ENCODE measurements at regions not wholly inside any gene's neighbourhood (a gene's known extent, or its start where the extent isn't known, plus 50 kb on each side); places are given as distances from the start of the nearest gene placed in this dataset.

DNA sequence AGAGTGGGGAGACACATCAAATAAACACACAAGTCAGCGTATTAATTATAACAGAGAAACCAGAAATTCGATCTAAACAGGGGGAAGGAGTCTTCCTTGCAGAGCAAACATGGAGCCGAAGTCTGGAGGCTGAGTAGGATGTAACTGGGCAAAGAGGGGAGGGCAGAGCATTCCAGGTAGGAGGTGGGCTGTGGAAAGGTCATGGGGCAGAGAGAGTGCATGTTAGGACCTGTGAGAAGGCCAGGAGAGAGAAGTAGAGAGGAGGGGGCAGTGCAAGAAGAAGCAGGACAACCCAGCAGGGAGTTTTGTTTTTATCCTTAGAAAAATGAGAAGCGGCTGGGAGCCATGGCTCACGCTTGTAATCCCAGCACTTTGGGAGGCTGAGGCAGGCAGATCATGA lies 130.8 kb upstream of the GPR26 start:
- no peak for DNase-seq

DNA sequence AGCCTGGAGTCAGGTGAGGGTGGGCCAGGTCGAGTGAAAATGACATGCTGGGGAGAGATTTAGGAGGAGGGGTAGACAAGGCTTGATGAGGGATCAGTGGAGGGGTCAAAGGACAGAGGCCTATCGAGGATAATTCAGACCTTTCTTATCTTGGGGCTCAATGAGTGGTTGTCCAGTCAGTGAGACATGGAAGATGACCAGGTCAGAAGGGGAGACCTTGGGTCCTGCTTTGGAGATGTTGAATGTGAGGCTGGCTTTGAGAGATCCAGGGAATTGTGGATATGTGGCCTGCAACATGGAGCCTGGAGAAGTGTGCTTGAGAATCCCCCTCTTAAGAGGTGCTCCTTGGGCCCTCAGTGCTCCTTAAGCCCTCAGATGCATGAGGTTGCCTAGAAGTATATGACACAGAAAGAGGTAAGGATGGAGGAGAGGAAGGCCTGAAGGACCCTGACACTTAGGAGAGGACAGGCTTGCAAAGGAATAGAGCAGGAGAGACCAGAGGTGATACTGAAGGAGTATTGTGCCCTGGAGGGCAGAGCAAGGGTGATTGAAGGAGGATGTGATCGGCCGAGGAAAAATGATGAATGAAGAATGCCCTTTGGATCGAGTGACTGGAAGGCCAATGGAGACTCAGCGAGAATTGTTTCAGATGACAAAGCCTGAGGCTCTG lies 129.8 kb upstream of the GPR26 start:
- no peak for DNase-seq

DNA sequence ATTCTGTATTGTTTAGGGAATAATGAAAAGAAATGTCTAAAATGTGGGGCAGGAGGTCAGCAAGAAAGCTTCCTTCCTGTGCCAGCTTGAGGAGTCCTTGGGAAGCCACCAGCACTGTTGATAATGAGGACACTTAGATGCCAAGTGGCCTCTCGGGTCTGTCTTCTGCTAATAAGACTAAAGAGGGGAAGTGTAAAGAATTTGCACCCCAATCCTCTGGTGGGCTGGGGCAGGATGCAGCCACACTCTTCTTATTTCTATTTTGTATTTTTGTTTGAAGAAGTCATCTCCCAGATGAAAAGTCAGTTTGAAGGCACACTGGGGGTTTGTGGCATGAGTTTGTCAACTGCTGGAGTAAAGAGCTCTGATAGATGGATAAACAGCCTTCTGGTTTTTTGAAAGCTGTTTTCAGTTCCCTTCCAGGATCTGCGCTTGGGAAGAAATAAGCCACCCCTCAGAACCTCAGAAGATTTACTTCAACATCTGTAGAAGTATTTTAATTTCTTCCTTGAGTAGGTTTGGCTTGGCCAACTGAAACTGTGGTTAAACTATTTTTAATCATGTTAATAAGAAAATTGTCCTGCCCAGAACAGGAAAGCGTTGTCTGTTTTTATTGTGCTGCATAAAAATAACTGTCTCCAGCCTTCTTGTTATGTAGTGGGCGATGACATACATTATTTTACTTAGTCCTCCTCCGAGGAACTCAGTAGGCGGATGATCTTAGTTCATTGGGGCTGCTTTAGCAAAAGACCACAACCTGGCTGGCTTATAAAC lies 128.8 kb upstream of the GPR26 start:
- no peak for DNase-seq

DNA sequence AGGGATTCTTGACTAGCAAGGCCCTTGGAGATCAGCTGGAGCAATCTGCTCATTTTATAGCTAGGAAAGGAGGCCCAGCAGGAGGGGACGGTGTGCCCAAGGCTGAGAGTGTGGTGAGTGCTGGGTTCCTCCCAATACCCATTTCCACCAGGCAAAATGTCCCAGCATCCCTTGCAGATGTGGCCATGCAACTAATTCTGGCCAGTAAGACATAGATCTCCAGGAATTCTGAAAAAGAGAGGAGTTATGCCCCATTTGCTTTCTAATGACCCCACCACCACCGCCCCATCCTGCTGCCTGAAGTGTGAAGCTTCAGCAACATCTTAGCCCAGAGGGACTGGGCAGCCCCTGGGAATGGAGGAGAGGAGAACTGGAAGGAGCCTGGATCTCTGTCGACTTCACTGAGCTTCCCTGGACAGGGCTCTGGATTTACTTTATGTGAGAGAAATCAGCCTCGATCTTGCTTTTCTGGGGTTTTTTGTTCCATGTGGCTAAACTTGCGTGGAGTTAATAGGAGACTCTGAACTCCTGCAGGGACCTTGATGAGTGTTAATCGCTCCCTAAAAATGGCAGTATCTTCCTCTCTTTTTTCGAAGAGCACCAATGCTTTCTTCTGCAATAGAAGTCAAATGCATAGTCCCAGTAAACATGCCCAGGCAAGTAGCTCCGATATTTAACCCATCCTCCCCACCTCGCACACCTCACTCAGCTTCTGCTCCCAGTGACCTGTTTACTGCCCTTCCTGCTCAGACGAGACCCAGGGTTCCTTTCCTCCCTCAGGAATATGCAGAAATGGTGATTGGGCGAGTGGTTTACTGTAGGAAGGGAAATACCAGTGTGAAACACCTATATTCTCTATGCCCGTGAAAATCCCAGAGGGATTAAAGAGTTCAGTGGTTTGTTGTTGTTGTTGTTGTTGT lies 127.5 kb upstream of the GPR26 start:
- DNase-seq: no peak

DNA sequence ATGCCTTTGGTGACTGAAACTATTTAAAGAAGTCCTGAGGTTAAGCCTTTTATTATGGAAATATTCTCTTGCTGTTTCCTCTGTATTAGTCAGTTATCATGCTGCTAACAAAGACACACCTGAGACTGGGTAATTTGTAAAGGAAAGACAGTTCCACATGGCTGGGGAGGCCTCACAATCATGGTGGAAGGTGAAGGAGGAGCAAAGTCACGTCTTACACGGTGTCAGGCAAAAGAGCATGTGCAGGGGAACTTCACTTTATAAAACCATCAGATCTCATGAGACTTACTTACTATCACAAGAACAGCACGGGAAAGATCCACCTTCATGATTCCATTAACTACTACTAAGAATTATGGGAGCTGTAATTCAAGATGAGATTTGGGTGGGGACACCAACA lies 121.2 kb upstream of the GPR26 start:
- no peak for DNase-seq

DNA sequence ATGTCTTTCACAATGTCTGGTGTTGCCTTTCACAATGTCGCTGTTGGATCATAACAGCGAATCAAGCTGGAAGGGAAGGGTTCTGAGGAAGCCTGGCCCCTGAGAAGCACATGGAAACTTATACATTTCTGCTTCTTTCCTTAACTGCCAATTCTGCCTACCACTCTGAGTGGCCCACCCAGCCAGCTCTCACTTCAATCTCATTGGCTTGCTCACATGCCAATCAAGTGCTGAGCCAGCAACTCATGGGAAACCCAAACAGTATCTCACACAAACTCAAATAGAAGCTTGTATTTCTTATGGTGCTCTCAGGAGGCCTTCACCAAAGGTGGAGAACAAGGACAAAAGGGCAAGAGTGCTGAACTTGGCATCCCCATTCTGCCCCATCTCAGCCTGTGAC lies 117.4 kb upstream of the GPR26 start:
- DNase-seq: no peak

DNA sequence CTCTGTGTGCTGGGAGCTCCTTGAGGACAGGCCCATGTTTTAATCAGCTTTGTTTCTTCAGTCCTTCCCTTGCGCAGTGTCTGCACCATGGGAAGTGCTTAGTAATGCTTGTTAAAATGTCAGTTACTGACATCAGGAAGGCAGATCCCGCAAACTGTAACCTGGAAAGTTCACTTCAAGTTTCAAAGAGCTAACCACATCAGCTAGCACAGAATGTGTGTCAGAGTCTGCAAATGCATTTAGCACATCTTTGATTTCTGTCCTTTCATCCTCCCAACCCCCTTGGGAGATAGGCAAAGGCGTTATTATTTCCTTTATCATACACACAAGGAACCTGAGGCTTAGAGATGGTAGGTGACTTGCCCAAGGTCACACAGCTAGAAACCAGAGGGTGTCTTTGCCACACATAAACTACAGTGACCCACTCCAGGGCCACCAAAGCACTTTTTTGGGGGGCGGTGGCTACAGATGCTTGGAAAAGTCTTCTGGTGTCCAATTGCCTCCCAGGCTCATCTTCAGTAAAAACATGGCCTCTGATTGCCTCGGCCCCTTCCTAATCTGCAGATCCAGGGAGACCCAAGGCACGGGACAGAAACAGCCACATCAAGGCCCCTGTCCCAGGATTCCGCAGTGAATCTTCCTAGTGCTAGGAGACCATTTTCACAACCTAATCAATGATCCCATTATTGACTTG lies 116.2 kb upstream of the GPR26 start:
- no peak for DNase-seq

DNA sequence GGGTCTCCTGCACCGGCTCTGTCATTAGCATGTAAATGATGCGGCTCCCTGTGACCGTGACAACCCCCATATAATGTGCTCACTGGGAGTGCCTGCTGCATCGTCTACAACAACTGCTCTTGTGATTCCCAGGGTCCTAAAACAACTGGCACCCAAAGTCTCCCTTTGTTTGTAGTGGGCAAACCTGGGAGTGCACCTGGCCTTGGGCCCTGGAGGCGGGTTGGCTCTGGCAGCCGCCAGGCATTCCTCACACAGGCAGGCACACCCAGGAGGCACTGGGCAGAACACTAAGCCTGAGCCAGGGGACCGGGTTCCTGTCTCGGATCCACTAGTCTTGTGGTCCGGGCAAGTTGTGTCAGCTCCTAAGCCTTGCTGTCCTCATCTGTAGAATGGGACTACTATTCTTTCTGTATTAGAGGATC lies 115.5 kb upstream of the GPR26 start:
- DNase-seq: no peak

DNA sequence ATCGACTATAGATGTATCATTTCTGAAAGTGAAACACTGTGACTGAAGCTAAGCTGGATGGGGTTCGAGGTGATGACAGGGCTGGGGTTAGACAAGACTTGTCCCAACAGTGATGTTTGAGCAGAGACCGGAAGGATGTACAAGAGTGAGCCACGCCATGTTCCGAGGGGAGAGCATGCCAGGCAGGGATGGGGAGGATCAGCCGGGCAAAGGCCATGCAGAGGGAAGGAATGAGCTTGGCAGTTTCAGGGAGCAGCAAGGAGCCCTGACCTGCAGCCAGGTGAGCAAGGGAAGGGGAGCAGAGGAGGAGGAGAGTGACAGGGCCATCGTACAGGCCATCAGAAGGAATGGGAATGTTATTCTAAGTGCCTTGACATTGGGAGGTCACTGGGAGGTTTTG lies 114.9 kb upstream of the GPR26 start:
- no peak for DNase-seq

DNA sequence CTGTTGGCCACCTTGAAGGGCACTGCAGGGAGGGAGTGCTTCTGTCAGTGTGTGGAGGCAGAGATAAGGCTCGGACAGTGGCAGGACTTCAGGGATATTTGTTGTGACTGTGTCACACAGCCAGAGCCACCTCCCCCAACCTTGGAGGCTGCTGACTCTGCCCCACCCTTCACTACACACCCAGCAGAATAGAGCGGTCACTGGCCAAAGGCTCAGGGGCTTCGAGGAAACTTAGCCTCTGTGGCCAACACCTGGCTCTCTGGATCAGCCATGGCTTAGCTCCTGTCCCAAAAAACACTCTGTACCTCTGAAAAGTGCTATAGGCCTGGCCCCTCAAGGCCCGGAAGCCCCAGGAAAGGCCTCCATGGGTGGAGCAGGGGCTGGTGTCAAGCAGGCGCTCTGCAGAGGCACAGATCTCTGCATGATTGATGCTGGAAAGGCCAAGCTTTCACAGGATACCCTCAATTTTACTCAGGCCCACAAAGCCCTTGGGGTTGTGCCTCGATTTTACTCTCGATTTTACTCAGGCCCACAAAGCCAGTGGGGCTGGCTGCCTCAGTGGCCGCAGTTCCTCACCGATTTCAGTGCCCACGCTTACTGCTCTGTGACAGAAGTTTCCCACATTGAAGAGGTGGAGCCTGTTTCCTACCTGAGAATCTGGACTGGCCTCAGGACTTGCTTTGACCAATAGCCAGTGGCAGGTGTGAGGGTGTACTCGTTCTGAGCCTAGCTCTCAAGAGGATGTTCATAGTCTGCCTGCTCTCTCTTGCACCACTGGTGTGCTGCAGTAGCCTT lies 113.2 kb upstream of the GPR26 start:
- DNase-seq: no peak

DNA sequence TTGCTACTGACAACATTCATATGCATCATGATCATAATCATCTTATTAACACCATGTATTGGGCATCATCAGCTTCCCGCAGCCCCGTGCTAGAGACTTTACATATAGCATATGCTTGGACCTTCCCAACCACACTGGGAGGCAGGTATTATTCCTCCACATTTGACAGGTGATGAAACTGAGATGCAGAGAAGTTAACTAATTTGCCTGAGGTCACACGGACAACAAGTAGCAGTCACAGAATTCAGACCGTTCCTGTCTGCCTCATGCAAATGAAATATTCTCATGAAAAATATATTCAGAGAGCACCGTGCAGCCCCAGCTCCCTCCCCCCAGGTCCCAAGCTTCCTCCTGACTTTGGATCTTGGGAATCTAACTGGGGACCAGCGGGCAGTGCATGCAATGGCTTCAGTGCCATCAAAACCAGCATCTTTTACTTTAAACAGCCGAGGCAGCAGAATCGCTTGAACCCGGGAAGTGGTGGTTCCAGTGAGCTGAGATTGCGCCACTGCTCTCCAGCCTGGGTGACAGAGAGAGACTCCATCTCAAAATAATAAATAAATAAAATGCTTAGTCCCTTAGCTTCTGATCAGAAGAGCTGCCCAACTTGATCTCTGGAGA lies 112.2 kb upstream of the GPR26 start:
- DNase-seq: no peak

DNA sequence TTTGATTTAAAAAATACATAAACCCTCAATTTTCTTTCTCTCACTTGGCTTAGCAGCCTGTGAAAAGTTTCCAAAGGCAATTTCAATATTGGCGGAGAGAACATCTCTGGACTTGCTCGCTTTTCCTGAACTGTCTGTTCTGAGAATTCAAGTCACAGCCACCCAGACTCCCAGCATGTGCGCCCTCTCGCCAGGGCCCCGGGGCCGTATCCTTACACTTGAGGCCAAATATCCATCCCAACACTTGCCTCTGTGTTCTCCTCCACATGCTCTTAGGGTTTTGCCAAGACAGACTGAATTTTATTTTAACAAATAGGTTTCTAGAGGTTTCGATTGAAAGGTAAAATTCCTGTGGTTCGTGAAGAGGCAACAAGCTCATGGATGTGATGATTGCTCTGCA lies 111.5 kb upstream of the GPR26 start:
- DNase-seq: no peak

DNA sequence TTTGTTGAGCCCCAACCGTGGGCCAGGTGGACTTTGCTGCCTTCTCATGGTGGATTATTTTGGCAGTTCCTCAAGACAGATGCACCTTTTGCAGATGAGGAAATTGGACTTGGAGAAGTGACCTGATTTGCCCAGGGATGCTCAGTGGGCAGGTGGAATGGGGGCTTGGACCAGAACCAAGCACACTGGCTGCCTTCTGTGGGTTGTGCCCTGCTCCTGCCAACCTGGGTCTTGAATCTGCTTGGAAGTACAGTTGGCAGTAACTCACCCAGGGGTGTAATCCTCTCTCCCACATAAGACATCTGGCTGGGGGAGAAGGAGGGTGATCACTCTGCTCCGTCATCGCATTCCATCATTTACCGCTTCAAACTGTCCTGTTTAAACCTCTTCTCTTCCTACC lies 110.5 kb upstream of the GPR26 start:
- no peak for DNase-seq

DNA sequence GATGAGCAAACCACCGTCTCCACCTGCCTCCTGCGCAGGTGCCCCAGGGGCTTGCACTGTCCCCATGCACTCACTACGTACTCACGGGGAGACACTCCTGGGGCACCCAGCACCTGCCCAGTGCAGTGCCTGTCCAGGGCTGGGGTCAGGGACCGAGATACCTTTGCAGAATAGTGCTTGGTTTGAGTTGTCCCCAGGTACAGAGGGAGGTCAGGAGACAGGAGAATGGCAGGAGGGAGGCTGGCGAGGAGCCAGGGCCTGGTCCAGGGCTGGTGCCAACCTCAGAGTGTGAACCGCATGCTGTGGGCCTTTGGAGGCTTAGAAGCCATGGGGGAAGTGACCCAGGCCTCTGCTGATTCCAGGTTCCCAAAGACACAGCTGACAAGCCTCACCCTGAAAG lies 110.1 kb upstream of the GPR26 start:
- no peak for DNase-seq

DNA sequence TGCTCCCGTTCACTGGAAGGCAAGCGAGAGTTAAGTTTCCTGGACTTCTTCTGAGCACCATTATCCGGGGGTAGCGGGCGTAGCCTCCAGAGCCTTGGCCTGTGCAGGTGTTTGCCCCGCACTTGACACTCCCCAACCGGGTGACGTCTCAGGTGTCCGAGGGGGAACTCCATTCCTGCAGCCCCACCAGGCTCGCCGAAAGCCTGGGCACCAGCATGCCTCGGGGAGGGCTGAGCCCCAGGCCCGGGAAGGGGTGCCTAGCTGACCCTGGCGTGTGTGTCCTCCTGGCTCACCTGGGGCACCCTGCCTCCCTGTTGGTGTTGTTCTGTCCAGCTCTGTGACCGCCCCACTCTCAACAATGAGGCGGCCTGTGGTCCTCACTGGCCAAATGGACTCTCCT lies 109.4 kb upstream of the GPR26 start:
- DNase-seq: no peak

DNA sequence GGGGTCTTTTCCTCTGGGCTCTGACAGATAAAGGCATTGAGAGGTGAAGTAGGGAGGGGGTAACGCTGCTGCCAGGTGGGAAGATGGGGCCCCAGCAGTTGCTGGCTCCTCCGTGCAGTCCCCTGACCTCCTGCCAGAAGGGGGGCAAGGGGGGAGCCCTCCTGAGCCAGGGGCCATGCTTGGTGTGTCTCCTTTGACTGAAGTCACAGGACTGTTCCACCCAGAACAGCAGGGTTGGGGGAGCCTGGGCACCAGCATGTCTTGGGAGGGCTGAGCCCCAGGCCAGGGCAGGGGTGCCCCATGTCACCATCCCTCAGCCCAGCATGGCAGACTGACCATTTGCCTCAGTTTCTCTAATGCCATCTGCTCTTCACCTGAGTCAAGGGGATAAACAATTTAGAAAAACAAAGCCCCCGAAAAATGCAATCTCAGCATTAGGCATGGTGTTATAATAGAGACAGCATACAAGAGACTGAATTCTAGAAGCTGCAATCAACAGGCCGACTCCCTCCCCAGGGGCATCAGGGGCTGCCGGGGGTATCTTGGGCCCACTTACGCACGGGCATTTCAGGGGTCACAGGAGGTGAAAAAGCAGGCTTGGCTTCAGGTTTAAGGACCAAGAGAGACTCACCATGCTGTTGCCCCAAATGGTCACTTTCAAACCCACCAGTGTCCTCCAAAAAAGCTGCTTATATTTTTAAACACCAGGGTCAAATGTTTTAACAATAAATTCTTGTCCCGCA lies 108.6 kb upstream of the GPR26 start:
- DNase-seq: no peak

DNA sequence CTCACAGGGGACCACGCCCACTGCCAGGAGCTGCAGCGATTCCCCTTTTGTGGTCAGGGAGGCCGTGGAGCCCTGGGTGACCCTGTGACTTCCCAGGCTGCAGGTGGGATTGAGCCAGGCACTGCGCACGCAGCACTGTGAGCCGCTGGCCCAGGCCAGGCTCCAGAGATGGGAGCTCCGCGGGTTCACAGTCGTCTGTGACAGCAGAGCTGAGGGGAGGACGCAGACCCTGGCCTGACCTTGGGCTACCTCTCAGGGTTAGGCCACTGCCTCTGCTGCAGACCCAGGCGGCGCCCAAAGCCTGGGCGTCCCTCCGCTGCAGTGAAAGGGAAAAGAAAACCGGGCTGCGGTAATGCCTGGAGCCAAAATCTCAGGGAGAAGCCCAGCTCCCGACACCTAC lies 107.5 kb upstream of the GPR26 start:
- DNase-seq: no peak

DNA sequence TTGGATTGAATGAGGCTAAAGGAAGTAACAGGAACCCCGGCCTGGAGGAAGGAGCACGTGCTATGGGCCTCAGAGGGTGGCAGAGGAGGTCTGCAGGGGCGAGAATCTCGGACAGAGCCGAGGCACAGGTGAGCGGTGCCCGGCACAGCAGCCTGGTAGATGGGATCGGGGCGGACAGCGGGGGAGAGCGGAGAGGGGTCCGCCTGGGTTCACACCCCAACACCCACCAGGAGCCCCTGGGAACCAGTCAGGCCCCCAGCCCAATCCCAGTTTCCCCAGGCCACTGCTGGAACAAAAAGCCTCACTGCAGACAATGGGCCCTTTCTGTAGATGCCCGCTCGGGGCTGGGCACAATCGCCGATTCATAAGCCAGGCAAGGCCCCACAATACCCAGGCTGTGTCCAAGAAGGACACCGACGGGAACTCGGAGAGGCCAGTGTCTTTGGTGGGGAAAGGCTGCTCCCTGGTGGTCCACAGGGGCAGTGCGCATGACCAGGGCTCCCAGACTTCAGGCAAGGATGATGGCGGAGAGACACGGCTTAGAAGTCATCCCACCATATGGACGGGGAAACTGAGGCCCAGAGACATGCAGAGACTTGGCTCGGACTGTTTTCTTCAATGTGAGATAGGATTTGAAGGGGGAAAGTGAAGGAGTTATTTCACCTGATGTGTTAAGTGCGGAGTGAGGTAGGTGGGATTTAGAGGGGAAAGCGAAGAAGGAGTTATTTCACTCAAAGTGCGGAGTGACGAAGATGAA lies 106.9 kb upstream of the GPR26 start:
- peak; percentile 66 for DNase-seq

DNA sequence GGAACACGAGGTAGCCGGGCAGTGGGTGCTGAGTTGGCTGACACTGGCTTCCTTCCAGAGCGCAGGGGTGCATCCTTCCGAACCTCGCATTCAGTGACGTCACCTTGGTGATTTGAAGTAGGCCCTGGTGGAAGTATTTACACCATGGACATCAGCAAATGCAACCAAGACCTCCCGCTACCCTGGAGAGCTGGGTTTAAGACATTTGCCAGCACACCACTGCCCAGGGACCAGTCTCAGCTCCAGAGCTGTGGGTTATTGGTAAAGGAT lies 106.4 kb upstream of the GPR26 start:
- no peak for DNase-seq

DNA sequence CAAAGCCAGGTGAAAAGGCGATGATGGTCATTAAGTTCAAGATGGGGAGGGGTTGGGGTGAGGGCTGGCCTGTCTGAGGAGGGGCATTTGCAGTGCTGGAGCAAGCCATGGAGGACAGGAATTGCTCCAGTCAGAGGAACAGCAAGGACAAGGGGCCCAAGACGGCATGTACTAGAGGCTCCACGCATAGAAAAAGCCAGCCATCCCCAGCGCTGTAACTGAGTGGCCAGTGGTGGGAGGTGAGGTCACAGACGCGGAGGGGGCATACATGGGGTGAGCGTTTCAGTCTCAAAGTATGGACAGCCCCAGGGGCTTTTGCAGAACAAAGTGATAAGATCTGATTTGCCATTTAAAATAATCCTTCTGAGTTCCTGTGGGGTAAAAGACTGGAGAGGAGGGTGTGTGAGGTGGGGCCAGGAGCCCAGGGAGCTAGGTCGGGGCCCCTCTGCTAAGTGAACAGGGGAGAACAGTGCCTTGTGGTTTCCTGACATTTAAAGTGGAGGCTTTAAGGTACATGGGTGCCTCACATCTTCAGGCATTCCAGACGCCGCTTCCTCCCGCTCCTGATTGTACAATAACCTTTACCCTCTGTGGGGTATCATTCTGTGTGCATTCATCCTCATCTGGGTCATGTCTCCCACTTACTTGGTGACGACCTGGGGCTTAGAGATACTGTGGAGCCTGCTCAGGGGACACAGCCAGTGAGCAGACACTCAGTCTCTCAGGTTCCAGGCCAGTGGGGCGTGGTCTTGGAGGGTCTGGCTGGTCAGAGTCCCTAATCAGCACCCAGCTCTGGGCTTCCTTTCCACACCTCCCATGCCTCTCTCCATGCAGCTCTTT lies 105.6 kb upstream of the GPR26 start:
- DNase-seq: no peak
